ENCODE measurements at regions not wholly inside any gene's neighbourhood (a gene's known extent, or its start where the extent isn't known, plus 50 kb on each side); places are given as distances from the start of the nearest gene placed in this dataset.

DNA sequence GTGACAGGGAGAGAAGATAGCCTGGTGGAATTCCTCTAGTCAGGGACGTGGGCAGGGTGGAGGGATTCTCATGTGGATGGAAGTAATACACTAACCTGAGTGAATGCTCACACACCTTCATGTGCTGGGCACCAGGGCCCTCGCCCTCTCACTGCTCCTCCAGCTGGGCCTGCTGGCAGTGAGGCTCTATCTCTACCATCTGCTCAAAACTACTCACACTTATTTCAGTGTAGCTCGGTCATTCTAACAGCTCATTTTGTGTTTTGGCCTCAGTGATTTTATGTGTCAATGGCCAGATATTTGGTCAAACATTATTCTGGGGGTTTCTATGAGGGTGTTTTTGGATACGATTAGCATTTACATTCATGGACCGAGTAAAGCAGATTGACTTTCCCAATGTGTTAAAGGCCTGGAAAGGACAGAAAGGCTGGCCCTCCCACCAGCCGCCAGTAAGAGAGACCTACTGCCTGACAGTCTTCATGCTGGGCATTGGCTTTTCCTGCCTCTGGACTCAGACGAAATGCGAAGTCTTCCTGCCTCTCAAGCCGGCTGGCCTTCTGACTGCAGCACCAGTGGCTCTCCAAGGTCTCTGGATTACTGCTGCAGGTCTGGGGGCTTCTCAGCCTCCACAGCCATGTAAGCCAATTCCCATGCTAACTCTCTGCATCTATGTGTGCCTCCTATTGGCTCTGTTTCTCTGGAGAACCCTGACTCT, 335.4 kb downstream of the CXCL12 start:
- no peak for DNase-seq

GRCh38 chr10:44047361-44047760, 337.5 kb downstream of the CXCL12 start:
- no peak for DNase-seq

GRCh38 chr10:44046605-44047004, 338.3 kb downstream of the CXCL12 start:
- DNase-seq = no peak

- no peak for DNase-seq
Measured at GRCh38 chr10:44045020-44045419, 339.9 kb downstream of the CXCL12 start.

DNA sequence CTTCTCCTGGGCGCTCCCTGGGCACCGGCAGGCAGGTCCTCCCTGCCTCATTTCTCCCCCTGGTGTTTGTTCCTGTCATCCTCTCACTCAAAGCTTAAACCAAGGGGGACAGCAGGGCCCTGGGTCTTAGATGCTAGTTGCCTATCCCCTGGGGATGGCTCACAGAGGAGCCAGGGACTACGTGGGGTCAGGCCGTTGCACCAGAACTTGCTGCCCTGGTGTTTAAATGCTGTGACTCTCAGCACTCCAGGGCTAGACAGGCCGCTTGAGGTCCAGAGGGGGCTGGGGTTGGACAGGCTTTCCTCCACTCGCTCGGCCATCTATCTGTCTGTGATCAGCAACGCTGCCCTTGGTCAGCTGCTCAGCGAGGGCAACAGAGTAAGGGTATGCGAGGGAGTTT, 340.3 kb downstream of the CXCL12 start:
- no peak for DNase-seq

DNA sequence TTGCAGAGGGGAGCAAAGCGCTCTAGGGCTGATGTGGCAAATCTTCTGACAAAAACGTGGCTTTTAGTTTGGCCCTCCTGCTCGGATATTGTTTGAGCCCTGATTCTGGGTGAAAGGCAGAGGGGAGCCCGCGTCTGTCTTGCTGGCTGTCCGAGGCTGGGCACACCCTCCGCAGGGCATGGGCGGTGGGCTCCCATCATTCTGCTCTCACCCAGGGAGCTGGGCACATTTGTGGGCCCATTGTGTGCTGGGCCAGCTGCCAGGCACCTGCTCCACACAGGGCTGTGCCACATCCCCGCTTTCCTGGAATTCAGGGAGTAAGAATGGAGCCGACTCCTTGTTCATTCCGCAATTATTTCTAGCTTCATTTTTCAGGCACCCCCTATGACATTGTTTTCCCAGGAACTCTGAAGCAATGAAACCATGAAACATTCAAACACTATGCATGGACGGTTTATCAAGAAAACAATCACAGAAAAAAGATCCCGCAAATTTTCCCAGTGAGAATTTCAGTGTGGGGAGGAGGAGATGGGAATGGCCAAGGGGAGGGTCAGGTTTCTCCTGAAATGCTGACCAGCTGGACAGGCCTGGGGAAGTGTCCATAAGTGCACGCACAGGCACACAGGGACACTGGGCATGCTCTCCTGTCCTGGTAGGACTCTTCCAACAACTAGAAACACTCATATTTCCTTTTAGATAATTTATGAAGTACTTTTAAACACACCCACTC, 341.1 kb downstream of the CXCL12 start:
- DNase-seq = no peak

DNA sequence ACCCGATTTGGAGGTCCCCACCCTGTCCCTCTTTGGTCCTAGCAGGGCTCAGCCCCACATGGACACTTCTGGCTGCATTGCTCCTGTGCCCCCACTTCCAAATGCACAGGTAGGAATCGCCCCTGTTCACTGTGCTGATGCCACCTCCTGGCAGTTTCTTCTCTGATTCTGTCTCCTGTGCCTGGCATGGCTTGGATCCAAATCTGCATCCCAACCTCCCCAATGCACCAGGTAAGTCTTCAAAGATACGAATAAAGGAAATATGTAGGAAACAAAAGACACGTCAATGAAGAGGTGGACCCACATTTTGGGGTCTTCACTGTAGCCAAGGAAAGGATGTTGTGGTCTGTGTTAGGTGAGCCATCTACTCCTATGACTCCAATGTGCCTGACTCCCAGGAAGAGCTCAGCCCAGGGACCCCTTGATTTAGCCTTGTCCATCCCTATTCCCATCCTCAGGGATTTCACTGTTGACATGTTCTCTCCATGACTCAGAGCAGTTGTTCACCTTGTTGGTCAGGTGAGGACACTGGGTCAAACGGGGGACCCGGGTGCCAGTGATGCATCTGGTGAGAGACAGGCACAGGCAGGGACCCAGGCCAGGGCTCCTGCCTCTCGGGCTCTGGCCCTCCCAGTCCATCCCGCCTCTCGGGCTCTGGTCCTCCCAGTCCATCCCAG, 341.8 kb downstream of the CXCL12 start:
- no peak for DNase-seq

DNA sequence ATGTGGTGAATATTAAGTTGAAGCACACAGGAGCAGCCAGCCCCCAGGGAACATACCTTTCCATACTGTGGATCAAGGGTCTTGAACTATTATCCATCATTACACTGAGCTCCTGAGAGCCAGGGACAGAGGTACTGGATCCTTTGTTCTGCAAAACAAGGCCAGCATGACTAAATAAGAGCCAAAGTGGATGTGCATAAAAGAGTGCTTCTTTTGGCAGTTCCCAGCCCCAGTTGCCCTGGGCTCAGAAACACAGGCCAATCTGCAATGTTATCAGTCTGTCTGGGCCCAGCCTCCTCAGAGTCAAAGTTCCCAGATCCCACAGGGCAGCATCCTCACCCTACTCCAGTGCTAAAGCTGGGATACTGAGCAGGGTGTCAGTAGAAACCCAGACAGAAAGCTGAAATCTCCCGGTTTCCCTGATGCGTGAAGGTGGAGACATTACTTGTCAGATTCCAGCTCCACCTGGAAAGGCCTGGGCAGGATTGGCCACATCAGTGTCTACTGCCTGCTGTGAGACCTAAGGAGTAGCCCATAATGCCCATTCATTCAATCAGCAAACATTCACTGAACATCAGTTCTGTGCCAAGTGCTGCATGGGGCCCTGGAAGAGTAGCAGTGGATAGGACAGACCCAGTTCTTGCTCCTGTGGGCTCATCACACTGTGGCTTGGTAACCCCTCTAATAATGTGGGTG, 342.7 kb downstream of the CXCL12 start:
- DNase-seq = no peak

DNA sequence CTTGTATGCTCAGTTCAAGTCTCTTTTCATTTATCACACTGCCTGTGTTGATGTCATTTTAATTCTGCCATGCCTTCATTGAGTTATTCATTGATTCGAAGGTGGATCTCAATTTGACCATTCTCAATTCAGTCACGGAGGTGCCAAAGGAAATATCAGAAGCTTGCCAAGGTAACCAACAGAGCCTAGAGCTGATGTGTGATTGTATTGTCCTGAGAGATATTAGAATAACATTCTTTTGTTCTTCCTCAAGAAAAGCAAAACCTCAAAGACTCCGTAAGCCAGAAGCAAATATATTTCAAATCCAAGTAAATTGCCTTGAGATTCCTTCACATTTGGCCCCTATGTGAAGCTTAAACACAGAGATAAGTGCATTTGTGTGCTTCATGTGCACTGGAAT, 345.3 kb downstream of the CXCL12 start:
- DNase-seq = no peak

GRCh38 chr10:44036425-44036824, 348.5 kb downstream of the CXCL12 start:
- no peak for DNase-seq

GRCh38 chr10:44035474-44036197, 349.3 kb downstream of the CXCL12 start:
- DNase-seq = no peak

DNA sequence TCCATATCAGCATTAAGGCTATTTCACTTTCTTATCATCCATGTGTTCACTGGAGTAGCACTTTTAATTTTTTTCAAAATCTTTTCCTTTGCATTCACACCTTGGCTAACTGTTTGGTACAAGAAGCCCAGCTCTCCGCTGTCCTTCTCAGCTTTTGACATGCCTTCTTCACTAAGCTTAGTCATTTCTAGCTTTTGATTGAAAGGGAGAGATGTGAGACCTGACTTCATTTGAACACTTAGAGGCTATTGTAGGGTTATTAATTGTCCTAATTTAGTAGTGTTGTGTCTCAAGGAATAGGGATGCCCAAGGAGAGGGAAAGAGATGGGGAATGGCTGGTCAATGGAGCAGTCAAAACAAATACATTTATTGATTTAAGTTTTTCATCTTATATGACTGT, 350.0 kb downstream of the CXCL12 start:
- DNase-seq = no peak

- no peak for DNase-seq
Measured at GRCh38 chr10:44033008-44033407, 351.9 kb downstream of the CXCL12 start.

DNA sequence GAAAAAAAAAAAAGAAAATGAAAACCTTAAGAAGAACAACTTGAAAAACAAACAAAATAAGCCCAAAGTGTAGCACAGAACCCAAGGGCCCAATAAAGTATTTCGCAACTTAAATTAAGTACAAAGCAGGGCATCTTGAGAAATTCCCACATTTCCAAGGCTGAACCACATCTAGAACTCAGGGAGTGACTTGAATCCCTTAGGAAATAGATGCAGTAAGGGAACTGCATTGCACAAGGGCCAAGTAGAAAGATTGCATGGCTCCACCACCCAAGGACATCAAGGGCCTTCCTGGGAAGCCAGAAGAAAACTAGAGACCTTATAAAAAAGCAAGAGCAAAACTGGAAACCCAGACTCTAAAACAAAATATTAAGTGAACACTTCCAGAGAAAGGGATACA, 352.7 kb downstream of the CXCL12 start:
- no peak for DNase-seq

DNA sequence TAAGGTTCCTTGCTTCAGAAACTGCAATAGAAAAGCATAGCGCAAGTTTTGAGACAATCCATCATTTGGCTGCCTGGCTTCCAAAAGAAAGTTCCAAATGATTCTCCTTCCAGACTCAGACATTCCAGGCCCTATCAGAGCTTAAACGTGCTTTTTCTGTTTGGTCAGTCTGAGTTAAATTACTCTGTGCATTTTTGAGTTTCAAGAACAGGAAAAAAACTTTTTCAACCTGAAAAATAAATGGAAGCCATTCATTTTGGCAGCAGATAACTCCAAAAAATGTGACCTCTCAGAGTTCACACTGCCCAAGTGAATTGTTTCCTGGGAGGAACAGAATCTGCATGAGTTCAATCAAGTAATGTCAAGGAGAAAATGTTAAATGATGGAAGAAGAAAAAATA, 354.2 kb downstream of the CXCL12 start:
- DNase-seq = no peak

DNA sequence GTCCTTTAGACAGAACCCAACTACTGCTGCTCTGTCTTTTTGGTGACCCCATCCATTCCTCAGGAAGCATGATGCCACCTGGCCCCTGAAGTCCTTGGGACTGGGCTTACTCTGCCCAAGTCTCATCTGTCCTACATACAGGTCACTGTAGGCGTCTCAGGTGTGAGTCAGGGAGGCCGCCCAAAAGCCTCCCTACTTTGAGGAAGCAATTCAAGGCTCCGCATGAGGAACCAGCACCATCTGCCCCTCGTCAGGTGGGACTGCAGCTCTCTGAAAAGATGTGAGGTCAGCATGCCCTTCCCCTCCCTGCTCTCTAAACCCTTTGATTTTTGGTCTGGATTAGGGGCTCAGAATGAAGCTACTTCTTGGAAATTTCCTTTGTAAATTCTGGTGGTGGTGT, 354.8 kb downstream of the CXCL12 start:
- peak in 4 of 6 experiments; percentile 1 to 23 (median 12) for DNase-seq

DNA sequence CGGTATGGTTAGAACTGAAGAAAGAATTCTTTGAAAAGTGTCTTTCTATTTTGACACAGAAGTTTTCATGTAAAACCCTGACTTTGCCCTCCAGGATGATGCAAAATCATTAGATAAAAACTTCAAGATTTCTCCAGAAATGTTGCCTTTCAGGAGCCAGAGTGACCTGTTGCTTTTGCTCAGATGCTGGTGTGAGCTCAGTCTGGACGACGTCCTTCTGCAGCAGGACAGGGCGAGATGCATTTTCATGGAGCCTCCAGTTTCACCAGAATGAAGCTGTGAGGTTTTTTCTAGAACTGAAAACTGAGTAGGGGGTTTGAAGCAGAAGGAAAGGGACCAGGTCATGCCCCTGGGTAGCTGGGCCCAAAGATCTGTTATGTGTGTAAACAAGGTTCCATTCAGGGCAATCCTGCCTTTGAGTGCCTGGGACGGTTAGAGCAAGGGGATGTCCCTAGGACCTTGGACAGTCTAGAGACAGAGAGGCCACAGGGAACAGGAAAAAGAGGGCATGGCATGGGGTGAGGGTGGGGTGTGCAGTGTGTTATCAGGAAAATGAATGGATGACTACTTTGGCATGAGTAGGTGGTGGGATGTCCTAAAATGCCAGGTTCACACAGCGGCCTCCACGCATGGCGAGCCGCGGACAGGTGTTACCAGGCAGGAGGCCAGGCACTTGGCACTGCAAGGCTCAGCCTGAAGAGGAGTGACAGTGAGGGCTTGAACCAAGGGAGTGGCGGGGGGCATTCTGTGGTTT, 356.3 kb downstream of the CXCL12 start:
- no peak for DNase-seq

DNA sequence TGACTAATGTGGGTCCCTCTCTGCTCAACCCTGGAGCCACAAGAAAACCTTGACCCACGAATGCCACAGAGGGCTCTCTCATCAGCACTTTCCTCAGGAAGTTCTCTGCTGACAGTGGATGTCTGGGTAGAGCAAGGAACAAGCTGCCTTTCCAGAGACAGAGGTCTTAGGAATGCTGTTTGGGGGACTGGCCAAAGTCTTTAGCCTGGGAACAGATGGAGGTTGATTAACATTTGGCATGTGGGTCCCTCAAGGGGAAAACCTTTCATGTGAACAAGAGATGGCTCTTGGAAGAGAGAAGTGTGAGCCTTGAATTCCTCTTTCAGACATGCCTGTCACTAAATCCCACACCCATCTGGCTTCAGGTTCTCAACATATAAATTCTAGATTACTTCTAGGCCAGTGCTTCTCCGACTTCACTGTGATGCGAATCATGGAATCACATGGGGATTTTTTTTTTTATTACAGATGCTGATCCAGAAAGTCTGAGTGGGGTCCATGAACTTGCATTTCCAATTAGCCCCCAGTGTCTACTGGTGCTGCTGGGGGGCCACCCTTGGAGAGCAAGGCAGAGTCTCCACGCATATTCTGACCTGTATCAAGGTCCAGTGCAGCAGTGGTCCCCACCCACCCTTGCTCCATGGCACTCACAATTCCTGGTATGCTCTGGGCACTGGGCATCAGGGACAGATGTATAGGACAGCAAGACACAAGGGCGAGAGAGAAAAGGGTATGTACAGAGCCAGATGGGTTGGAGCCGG, 360.4 kb downstream of the CXCL12 start:
- DNase-seq = no peak

- no peak for DNase-seq
Measured at GRCh38 chr10:44023517-44023916, 361.4 kb downstream of the CXCL12 start.

DNA sequence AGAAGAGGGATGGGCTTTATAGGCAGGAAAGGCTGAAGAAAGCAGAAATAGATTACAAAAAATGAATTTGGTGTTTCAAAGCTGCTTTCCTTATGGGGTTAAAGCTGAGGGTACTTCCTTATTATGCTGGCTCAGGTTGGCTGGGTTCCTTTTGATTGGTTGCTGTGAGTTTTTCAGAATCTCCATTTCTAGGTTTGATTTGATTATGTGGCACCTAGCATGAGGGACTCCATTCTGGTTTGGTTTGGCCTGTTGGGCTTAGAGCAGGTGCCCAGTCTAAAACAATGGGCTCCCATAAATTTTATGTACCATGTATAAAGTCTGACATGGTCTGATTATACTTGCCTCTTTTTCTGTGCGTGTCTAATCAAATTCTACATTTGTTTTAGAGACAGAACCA, 362.7 kb downstream of the CXCL12 start:
- DNase-seq = no peak
